HCT116 (cell line): ENCODE measurements at regions not wholly inside any gene's neighbourhood (a gene's known extent, or its start where the extent isn't known, plus 50 kb on each side); places are given as distances from the start of the nearest gene placed in this dataset.
A peak's percentile ranks its signal among the peaks of the same experiment; 100 is the strongest.

Experiments
- ATAC-seq: fragments of 200-7000 bp; cut with Tn5 transposase; 2 replicates; pipeline ENCODE4 v1.9.1; 2020; ENCODE audit warnings: mild to moderate bottlenecking, moderate library complexity
- BruUV-seq: library from RNA; stranded (reverse); fragments of 400-500 nt; replicated peaks from 2 replicates; lab custom pipeline; 2021; lab: Mats Ljungman, UMichigan
- CTCF ChIA-PET: fragments of 300-600 bp; sonication (Branson Sonifier 250); formaldehyde crosslinking; loops from one replicate; lab custom pipeline; 2021; ENCODE audit warnings: antibody characterized with exemption; lab: Charles Lee
- POLR2A ChIA-PET: fragments of 300-600, 350-600 bp; sonication (Branson Sonifier 250); formaldehyde crosslinking; loops from one replicate; lab custom pipeline; 2021; ENCODE audit warnings: antibody characterized with exemption; lab: Charles Lee
- RAD21 ChIA-PET, 2 experiments: fragments of 300-600 bp; sonication (Branson Sonifier 250); formaldehyde crosslinking; loops; one replicate each; lab custom pipeline; 2023; ENCODE audit warnings: low total read pairs in 2 of 2; ENCODE audit not compliant: uncharacterized antibody in 2 of 2, unreplicated experiment in 2 of 2, low non-redundant PET in 1 of 2; lab: Charles Lee
- DNase-seq: peaks from one replicate; pipeline ENCODE4 v3.0.0-alpha.2; 2010; ENCODE audit warnings: low read depth, low spot score
- H2AFZ ChIP-seq: fragments of 200-600 bp; shearing (Covaris generic), sonication (generic); 2 replicates; pipeline ENCODE4 v1.6.1; 2017; ENCODE audit warnings: low read depth, mixed run types, mixed read lengths, antibody characterized with exemption, low read length; ENCODE audit not compliant: poor library complexity, severe bottlenecking
- H3K27ac ChIP-seq: 2 replicates; pipeline ENCODE4 v1.5.1; 2012; ENCODE audit warnings: low read depth, low read length
- H3K27me3 ChIP-seq: fragments of 200-600 bp; sonication (generic); 2 replicates; pipeline ENCODE4 v1.6.1; 2016; ENCODE audit warnings: mixed run types, low read length, mixed read lengths; ENCODE audit not compliant: insufficient read depth
- H3K36me3 ChIP-seq, 2 experiments: fragments of 200-500 bp in 1 of 2; fragments of 200-600 bp in 1 of 2; sonication (Bioruptor generic) in 1 of 2; sonication (generic) in 1 of 2; 2 replicates each; pipeline versions ENCODE4 v1.5.1 to v1.6.1; 2014 to 2016; ENCODE audit warnings: low read length in 2 of 2, inconsistent platforms in 1 of 2, mixed read lengths in 1 of 2, mixed run types in 1 of 2; ENCODE audit not compliant: insufficient read depth in 2 of 2, control insufficient read depth in 1 of 2
- H3K4me1 ChIP-seq, 2 experiments: fragments of 200-600 bp in 1 of 2; sonication (generic) in 1 of 2; 2 replicates each; pipeline versions ENCODE4 v1.5.1 to v1.6.1; 2012 to 2017; ENCODE audit warnings: low read length in 2 of 2, inconsistent platforms in 1 of 2, mild to moderate bottlenecking in 1 of 2, mixed read lengths in 1 of 2, mixed run types in 1 of 2, moderate library complexity in 1 of 2; ENCODE audit not compliant: insufficient read depth in 2 of 2, control insufficient read depth in 1 of 2
- H3K4me2 ChIP-seq: fragments of 200-600 bp; sonication (generic); 2 replicates; pipeline ENCODE4 v1.6.1; 2017; ENCODE audit warnings: mixed run types, low read length, mixed read lengths
- H3K4me3 ChIP-seq, 2 experiments: fragments of 200-600 bp in 1 of 2; sonication (generic) in 1 of 2; replicated peaks in 1 of 2; 2 replicates each; pipeline ENCODE4 v1.5.1; 2011 to 2016; ENCODE audit warnings: low read length in 2 of 2, control low read depth in 1 of 2, low read depth in 1 of 2, mild to moderate bottlenecking in 1 of 2, mixed read lengths in 1 of 2, mixed run types in 1 of 2
- H3K79me2 ChIP-seq: fragments of 200-600 bp; sonication (generic); 2 replicates; pipeline ENCODE4 v1.6.1; 2017; ENCODE audit warnings: mild to moderate bottlenecking, mixed run types, low read length, moderate library complexity, mixed read lengths; ENCODE audit not compliant: insufficient read depth
- H3K9ac ChIP-seq: fragments of 200-600 bp; sonication (generic); 2 replicates; pipeline ENCODE4 v1.6.1; 2016; ENCODE audit warnings: low read length, mixed read lengths
- H3K9me2 ChIP-seq: fragments of 200-600 bp; sonication (generic), shearing (Covaris generic); 2 replicates; pipeline ENCODE4 v1.6.1; 2017; ENCODE audit warnings: mixed run types, mild to moderate bottlenecking, moderate library complexity; ENCODE audit not compliant: insufficient read depth
- H3K9me3 ChIP-seq, 2 experiments: fragments of 200-500 bp in 1 of 2; fragments of 200-600 bp in 1 of 2; sonication (Bioruptor generic) in 1 of 2; sonication (generic) in 1 of 2; 2 replicates each; pipeline ENCODE4 v1.6.1; 2014 to 2017; ENCODE audit warnings: low read length in 2 of 2, mixed read lengths in 2 of 2, inconsistent platforms in 1 of 2, low read depth in 1 of 2, mild to moderate bottlenecking in 1 of 2, mixed run types in 1 of 2, moderate library complexity in 1 of 2; ENCODE audit not compliant: control insufficient read depth in 1 of 2, insufficient read depth in 1 of 2
- H4K20me1 ChIP-seq: fragments of 200-600 bp; sonication (generic), shearing (Covaris generic); 2 replicates; pipeline ENCODE4 v1.6.1; 2017; ENCODE audit warnings: mixed run types, mild to moderate bottlenecking, moderate library complexity; ENCODE audit not compliant: insufficient read depth
- ATF3 ChIP-seq: IDR thresholded peaks from 2 replicates; pipeline ENCODE4 v1.6.1; 2012
- CBX3 ChIP-seq: IDR thresholded peaks from 2 replicates; pipeline ENCODE4 v1.6.1; 2012; ENCODE audit warnings: low read depth
- EGR1 ChIP-seq: IDR thresholded peaks from 2 replicates; pipeline ENCODE4 v1.6.1; 2012; ENCODE audit warnings: low read depth
- ELF1 ChIP-seq: IDR thresholded peaks from 2 replicates; pipeline ENCODE4 v1.6.1; 2012; ENCODE audit warnings: low read depth, borderline replicate concordance
- EZH2phosphoT487 ChIP-seq: fragments of 200-600 bp; IDR thresholded peaks from 2 replicates; pipeline ENCODE4 v1.6.1; 2018; ENCODE audit warnings: antibody characterized with exemption, borderline replicate concordance
- FOSL1 ChIP-seq: IDR thresholded peaks from 2 replicates; pipeline ENCODE4 v1.6.1; 2012; ENCODE audit warnings: low read depth
- JUND ChIP-seq: IDR thresholded peaks from 2 replicates; pipeline ENCODE4 v1.6.1; 2012
- POLR2A ChIP-seq: IDR thresholded peaks from 2 replicates; pipeline ENCODE4 v1.7.0; 2011; ENCODE audit warnings: borderline replicate concordance; ENCODE audit not compliant: insufficient read depth, insufficient read length; ENCODE audit errors: extremely low read depth
- RAD21 ChIP-seq: IDR thresholded peaks from 2 replicates; pipeline ENCODE4 v1.6.1; 2012; ENCODE audit warnings: low read depth, mild to moderate bottlenecking
- REST ChIP-seq: IDR thresholded peaks from 2 replicates; pipeline ENCODE4 v1.6.1; 2012; ENCODE audit warnings: low read depth
- SIN3A ChIP-seq: IDR thresholded peaks from 2 replicates; pipeline ENCODE4 v1.6.1; 2012; ENCODE audit warnings: low read depth
- TCF7L2 ChIP-seq: IDR thresholded peaks from 2 replicates; pipeline ENCODE4 v1.7.0; 2011; ENCODE audit warnings: borderline replicate concordance, inconsistent platforms; ENCODE audit not compliant: insufficient read depth, insufficient read length; ENCODE audit errors: extremely low read depth
- YY1 ChIP-seq: IDR thresholded peaks from 2 replicates; pipeline ENCODE4 v1.6.1; 2011; ENCODE audit warnings: low read length, low read depth, moderate library complexity, mild to moderate bottlenecking; ENCODE audit not compliant: insufficient replicate concordance; ENCODE audit errors: extremely low read depth
- ZNF274 ChIP-seq: fragments of 200-500 bp; sonication (Bioruptor generic); IDR thresholded peaks from 2 replicates; pipeline ENCODE4 v1.6.1; 2014; ENCODE audit warnings: mild to moderate bottlenecking, low read depth, low read length, inconsistent platforms
- intact Hi-C: fragments of 100-400 bp; cut with micrococcal nuclease; formaldehyde crosslinking; loops from 2 replicates; pipeline ENCODE4 v1.10.0; 2022
- TF ChIP-seq, protein P1 (sequence below): IDR thresholded peaks from 2 replicates; pipeline ENCODE4 v1.6.1; 2012

GRCh38 chr2:19775315-19775714, 126.5 kb downstream of the TTC32 start:
- POLR2A ChIA-PET: no interaction called here
- no peak for ATAC-seq
- Histone ChIP-seq H3K79me2 (no peaks in the 10 kb centered on the region), H3K9me3 (no peaks in the 10 kb centered on the region), H3K27me3 (peaks cover 8% of the 10 kb centered on the region; the same call in 1 of the 2 replicates), H3K36me3 (no peaks in the 10 kb centered on the region), H3K9ac (no peak overlapping the region), H3K9me2 (no peaks in the 10 kb centered on the region), H3K4me1 (peaks cover 0 to 9% of the 10 kb centered on the region in 2 experiments; a peak in 1 of 4 replicates), H2AFZ (no peak overlapping the region), H4K20me1 (no peaks in the 10 kb centered on the region), H3K27ac (no peak overlapping the region), H3K4me2 (no peak overlapping the region), H3K4me3 (no peak overlapping the region)
- no peak for DNase-seq
- RAD21 ChIA-PET: no interaction called here
- CTCF ChIA-PET: no interaction called here
- BruUV-seq: no TSS peak
- TF ChIP-seq, protein P1, sequence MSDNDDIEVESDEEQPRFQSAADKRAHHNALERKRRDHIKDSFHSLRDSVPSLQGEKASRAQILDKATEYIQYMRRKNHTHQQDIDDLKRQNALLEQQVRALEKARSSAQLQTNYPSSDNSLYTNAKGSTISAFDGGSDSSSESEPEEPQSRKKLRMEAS: no peak
- TF ChIP-seq JUND: no peak
- TF ChIP-seq ZNF274: no peak
- no peak for TF ChIP-seq TCF7L2
- no peak for TF ChIP-seq RAD21
- intact Hi-C loops: no loop called here

- no peaks in the 10 kb centered on the region for H4K20me1 ChIP-seq
- CTCF ChIA-PET: no interaction called here
- H3K9me2 ChIP-seq: no peaks in the 10 kb centered on the region
- H3K9ac ChIP-seq: no peak overlapping the region
- ATAC-seq (no peak), DNase-seq (no peak)
- BruUV-seq: no TSS peak
- H3K4me1 ChIP-seq: peaks cover 0 to 9% of the 10 kb centered on the region in 2 experiments; a peak in 1 of 4 replicates
- H3K79me2 ChIP-seq: no peaks in the 10 kb centered on the region
- H3K27me3 ChIP-seq: peaks cover 7% of the 10 kb centered on the region; the same call in 1 of the 2 replicates
- POLR2A ChIA-PET: no interaction called here
- H3K4me3 ChIP-seq: no peak overlapping the region
- H3K36me3 ChIP-seq: no peaks in the 10 kb centered on the region
- no peak overlapping the region for H2AFZ ChIP-seq
- H3K9me3 ChIP-seq: no peaks in the 10 kb centered on the region
- TF ChIP-seq REST: no peak
- no peak for TF ChIP-seq CBX3
- TF ChIP-seq YY1: no peak
- no peak for TF ChIP-seq POLR2A
- no peak for TF ChIP-seq EGR1
- TF ChIP-seq JUND: no peak
- no peak for TF ChIP-seq FOSL1
- no peak for TF ChIP-seq ATF3
- TF ChIP-seq EZH2phosphoT487: no peak
- no peak for TF ChIP-seq SIN3A
- no peak for TF ChIP-seq ELF1
- RAD21 ChIA-PET: no interaction called here
- intact Hi-C loops: no loop called here
- 0 out of 2 replicates have a peak overlapping the region, but pooled peaks have one; percentile 9 for H3K4me2 ChIP-seq
- no peak overlapping the region for H3K27ac ChIP-seq
Measured at GRCh38 chr2:19774805-19775176, 127.0 kb downstream of the TTC32 start.
